DND-41 (cell line): ENCODE measurements at regions not wholly inside any gene's neighbourhood (a gene's known extent, or its start where the extent isn't known, plus 50 kb on each side); places are given as distances from the start of the nearest gene placed in this dataset.

Experiments used
- ATAC-seq: fragments of 200-7000 bp; cut with Tn5 transposase; 3 replicates; pipeline ENCODE4 v1.9.1; 2021; ENCODE audit warnings: low read depth; ENCODE audit not compliant: insufficient read depth
- DNase-seq: peaks from one replicate; pipeline ENCODE4 v3.0.0-alpha.2; 2020
- H2AFZ ChIP-seq: 2 replicates; pipeline ENCODE4 v1.6.0; 2012; ENCODE audit warnings: low read depth, low read length
- H3K27ac ChIP-seq: 2 replicates; pipeline ENCODE4 v1.5.1; 2012; ENCODE audit warnings: low read length, inconsistent platforms
- H3K27me3 ChIP-seq: fragments of 200-600 bp; sonication (generic); 2 replicates; pipeline ENCODE4 v1.6.0; 2012; ENCODE audit warnings: low read length, mild to moderate bottlenecking, inconsistent platforms; ENCODE audit not compliant: insufficient read depth, poor library complexity
- H3K36me3 ChIP-seq: 2 replicates; pipeline ENCODE4 v1.5.1; 2012; ENCODE audit warnings: low read length, inconsistent platforms; ENCODE audit not compliant: insufficient read depth
- H3K4me1 ChIP-seq: 2 replicates; pipeline ENCODE4 v1.5.1; 2012; ENCODE audit warnings: mild to moderate bottlenecking, low read length; ENCODE audit not compliant: insufficient read depth
- H3K4me2 ChIP-seq: 2 replicates; pipeline ENCODE4 v1.6.0; 2012; ENCODE audit warnings: mild to moderate bottlenecking, moderate library complexity, low read length, inconsistent platforms; ENCODE audit not compliant: insufficient read depth
- H3K4me3 ChIP-seq, 2 experiments: fragments of 200-600 bp in 1 of 2; shearing (Covaris generic) in 1 of 2; 2 replicates each; pipeline ENCODE4 v1.5.1; 2012 to 2016; ENCODE audit warnings: inconsistent platforms in 2 of 2, low read length in 2 of 2, mild to moderate bottlenecking in 2 of 2, low read depth in 1 of 2, moderate library complexity in 1 of 2
- H3K79me2 ChIP-seq: 2 replicates; pipeline ENCODE4 v1.6.0; 2012; ENCODE audit warnings: low read length, inconsistent platforms; ENCODE audit not compliant: insufficient read depth
- H3K9ac ChIP-seq: 2 replicates; pipeline ENCODE4 v1.6.0; 2012; ENCODE audit warnings: low read depth, mild to moderate bottlenecking, inconsistent platforms, low read length, moderate library complexity
- H3K9me3 ChIP-seq: 2 replicates; pipeline ENCODE4 v1.5.1; 2012; ENCODE audit warnings: low read length, moderate library complexity, mild to moderate bottlenecking, inconsistent platforms; ENCODE audit not compliant: insufficient read depth, severe bottlenecking
- H4K20me1 ChIP-seq: 2 replicates; pipeline ENCODE4 v1.6.0; 2012; ENCODE audit warnings: low read length; ENCODE audit not compliant: insufficient read depth
- EZH2 ChIP-seq: IDR thresholded peaks from 3 replicates; pipeline ENCODE4 v1.6.1; 2012; ENCODE audit warnings: borderline replicate concordance, low read depth, mild to moderate bottlenecking, moderate library complexity, low read length, inconsistent platforms; ENCODE audit not compliant: severe bottlenecking
- TF ChIP-seq, protein P1 (sequence below): IDR thresholded peaks from 2 replicates; pipeline ENCODE4 v1.5.1; 2012; ENCODE audit warnings: borderline replicate concordance, low read length, moderate library complexity, mild to moderate bottlenecking; ENCODE audit not compliant: poor library complexity, severe bottlenecking; ENCODE audit errors: extremely low read depth

DNA sequence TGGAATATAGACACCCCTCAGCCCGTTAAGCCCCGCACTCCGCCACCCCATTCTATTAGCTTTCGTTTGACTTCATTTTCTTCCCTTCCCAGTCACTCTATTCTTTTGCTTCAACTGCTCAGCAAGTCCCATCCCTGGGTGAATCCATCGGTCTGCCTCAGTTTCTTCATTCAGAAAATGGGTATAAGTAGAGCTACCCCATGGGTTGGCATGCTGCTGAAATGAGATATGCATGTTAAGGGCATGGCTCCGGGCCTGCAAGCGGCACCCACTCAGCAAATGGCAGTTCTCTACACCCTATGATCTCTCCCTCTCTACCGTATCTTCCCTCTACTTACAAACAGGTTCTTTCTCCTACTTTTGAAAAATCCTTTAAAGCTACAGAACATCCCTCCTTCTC, 87.8 kb upstream of the IRF2BP2 start:
- TF ChIP-seq, protein P1, sequence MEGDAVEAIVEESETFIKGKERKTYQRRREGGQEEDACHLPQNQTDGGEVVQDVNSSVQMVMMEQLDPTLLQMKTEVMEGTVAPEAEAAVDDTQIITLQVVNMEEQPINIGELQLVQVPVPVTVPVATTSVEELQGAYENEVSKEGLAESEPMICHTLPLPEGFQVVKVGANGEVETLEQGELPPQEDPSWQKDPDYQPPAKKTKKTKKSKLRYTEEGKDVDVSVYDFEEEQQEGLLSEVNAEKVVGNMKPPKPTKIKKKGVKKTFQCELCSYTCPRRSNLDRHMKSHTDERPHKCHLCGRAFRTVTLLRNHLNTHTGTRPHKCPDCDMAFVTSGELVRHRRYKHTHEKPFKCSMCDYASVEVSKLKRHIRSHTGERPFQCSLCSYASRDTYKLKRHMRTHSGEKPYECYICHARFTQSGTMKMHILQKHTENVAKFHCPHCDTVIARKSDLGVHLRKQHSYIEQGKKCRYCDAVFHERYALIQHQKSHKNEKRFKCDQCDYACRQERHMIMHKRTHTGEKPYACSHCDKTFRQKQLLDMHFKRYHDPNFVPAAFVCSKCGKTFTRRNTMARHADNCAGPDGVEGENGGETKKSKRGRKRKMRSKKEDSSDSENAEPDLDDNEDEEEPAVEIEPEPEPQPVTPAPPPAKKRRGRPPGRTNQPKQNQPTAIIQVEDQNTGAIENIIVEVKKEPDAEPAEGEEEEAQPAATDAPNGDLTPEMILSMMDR, result no peak
- TF ChIP-seq EZH2, result no peak

DNA sequence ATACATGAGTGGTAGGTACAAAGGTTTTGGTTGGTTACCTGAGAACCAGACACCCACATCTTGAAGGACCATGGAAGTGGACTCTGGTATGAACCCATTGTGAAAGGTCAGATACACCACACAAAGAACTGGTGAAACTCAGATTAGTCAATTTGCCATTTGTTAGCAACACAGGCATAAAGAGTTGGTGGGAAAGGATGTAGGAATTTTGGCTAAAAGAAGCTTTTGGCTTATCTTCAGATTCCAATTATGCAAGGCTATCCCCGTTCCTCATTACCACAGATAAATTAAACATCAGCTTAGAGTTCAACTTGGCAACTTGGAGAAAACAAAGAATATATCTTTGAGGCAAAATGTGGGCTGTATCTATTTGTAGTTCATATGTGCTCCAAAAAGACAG, 87.0 kb upstream of the IRF2BP2 start:
- H3K27ac ChIP-seq, result no peak overlapping the region
- H3K9me3 ChIP-seq, result no peaks in the 10 kb centered on the region
- ATAC-seq, result no peak
- H3K4me1 ChIP-seq, result no peaks in the 10 kb centered on the region
- no peak for DNase-seq
- no peak overlapping the region for H3K4me2 ChIP-seq
- no peaks in the 10 kb centered on the region for H4K20me1 ChIP-seq
- no peak overlapping the region for H3K4me3 ChIP-seq
- no peak overlapping the region for H2AFZ ChIP-seq
- no peaks in the 10 kb centered on the region for H3K27me3 ChIP-seq
- no peaks in the 10 kb centered on the region for H3K79me2 ChIP-seq
- H3K36me3 ChIP-seq, result no peaks in the 10 kb centered on the region
- TF ChIP-seq, protein P1, result no peak
- H3K9ac ChIP-seq, result no peak overlapping the region

More for the DNA sequence above, 87.8 kb upstream of the IRF2BP2 start:
- Histone ChIP-seq H3K9ac (no peak overlapping the region), H3K27me3 (no peaks in the 10 kb centered on the region), H3K79me2 (no peaks in the 10 kb centered on the region), H2AFZ (no peak overlapping the region), H3K27ac (no peak overlapping the region), H3K4me2 (no peak overlapping the region), H3K4me3 (no peak overlapping the region), H3K4me1 (no peaks in the 10 kb centered on the region), H3K9me3 (no peaks in the 10 kb centered on the region), H3K36me3 (no peaks in the 10 kb centered on the region), H4K20me1 (no peaks in the 10 kb centered on the region)
- no peak for DNase-seq
- ATAC-seq, result no peak

DNA sequence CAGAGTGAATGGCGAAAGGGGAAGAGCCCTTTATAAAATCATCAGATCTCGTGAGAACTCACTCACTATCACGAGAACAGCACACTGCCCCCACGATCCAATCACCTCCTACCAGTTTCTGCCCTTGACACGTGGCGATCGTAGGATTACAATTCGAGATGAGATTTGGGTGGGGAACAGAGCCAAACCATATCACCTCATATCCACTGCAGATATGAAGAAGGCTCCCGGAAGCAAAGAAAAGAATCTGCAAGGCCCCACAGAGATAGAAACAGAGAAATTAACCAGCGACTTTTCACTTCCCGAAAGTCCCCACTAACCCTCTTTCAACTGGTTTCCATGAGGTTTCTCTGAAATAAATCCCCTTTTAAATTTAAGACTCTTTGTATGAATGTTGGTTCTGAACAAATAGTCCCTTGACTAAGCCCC, 86.2 kb upstream of the IRF2BP2 start:
- Histone ChIP-seq H2AFZ (no peak overlapping the region), H3K36me3 (no peaks in the 10 kb centered on the region), H4K20me1 (no peaks in the 10 kb centered on the region), H3K4me3 (no peak overlapping the region), H3K9me3 (no peaks in the 10 kb centered on the region), H3K9ac (no peak overlapping the region), H3K4me1 (no peaks in the 10 kb centered on the region), H3K79me2 (no peaks in the 10 kb centered on the region), H3K27ac (no peak overlapping the region), H3K4me2 (no peak overlapping the region), H3K27me3 (no peaks in the 10 kb centered on the region)
- TF ChIP-seq EZH2, result no peak
- TF ChIP-seq, protein P1, result no peak
- DNase-seq (no peak), ATAC-seq (no peak)

- DNase-seq, result no peak
- H3K27ac ChIP-seq, result no peak overlapping the region
- H3K9ac ChIP-seq, result no peak overlapping the region
- H4K20me1 ChIP-seq, result no peaks in the 10 kb centered on the region
- no peak overlapping the region for H2AFZ ChIP-seq
- no peaks in the 10 kb centered on the region for H3K4me1 ChIP-seq
- H3K79me2 ChIP-seq, result no peaks in the 10 kb centered on the region
- no peaks in the 10 kb centered on the region for H3K9me3 ChIP-seq
- no peak overlapping the region for H3K4me3 ChIP-seq
- no peak for ATAC-seq
- H3K27me3 ChIP-seq, result no peaks in the 10 kb centered on the region
- H3K4me2 ChIP-seq, result no peak overlapping the region
- no peak for TF ChIP-seq EZH2
- TF ChIP-seq, protein P1, result no peak
- H3K36me3 ChIP-seq, result no peaks in the 10 kb centered on the region
Measured at GRCh38 chr1:234694661-234695060, 84.7 kb upstream of the IRF2BP2 start.
